ENCODE measurements at regions not wholly inside any gene's neighbourhood (a gene's known extent, or its start where the extent isn't known, plus 50 kb on each side); places are given as distances from the start of the nearest gene placed in this dataset.

- TF ChIP-seq CTCF (IDR thresholded peaks at IDR 0.05; ENCODE audit: low read length) (no peak), EZH2 (IDR thresholded peaks at IDR 0.05; ENCODE audit: borderline replicate concordance, low read length) (no peak)
Observed at GRCh38 chr11:80473562-80473961, 1032.7 kb upstream of the TENM4 start.

All from OCI-LY1 (cell line).